ENCODE measurements at regions not wholly inside any gene's neighbourhood (a gene's known extent, or its start where the extent isn't known, plus 50 kb on each side); places are given as distances from the start of the nearest gene placed in this dataset.

GRCh38 chr10:28060031-28060607 lies 61.2 kb upstream of the ODAD2 start:
- DNase-seq (ENCODE audit: low read depth in 2 of 2), result no peak

GRCh38 chr10:28058746-28059145 lies 59.9 kb upstream of the ODAD2 start:
- DNase-seq (ENCODE audit: low read depth in 2 of 2), result no peak

GRCh38 chr10:28054228-28054860 lies 55.5 kb upstream of the ODAD2 start:
- no peak for DNase-seq (ENCODE audit: low read depth in 2 of 2)

GRCh38 chr10:28049286-28049685 lies 50.4 kb upstream of the ODAD2 start:
- no peak for DNase-seq (ENCODE audit: low read depth in 2 of 2)

All from stimulated activated CD8-positive, alpha-beta memory T cell treated with anti-CD3 and anti-CD28 coated beads, Interleukin-15, amount 100 ng/mL, for 4 hours (primary cell).